HG02763 (cell line): ENCODE measurements at regions not wholly inside any gene's neighbourhood (a gene's known extent, or its start where the extent isn't known, plus 50 kb on each side); places are given as distances from the start of the nearest gene placed in this dataset.

ENCODE experiments used
- ATAC-seq: cut with Tn5 transposase; IDR thresholded peaks from one replicate; pipeline ENCODE4 v1.9.1; 2021; ENCODE audit warnings: mild to moderate bottlenecking, moderate library complexity; ENCODE audit not compliant: unreplicated experiment

DNA sequence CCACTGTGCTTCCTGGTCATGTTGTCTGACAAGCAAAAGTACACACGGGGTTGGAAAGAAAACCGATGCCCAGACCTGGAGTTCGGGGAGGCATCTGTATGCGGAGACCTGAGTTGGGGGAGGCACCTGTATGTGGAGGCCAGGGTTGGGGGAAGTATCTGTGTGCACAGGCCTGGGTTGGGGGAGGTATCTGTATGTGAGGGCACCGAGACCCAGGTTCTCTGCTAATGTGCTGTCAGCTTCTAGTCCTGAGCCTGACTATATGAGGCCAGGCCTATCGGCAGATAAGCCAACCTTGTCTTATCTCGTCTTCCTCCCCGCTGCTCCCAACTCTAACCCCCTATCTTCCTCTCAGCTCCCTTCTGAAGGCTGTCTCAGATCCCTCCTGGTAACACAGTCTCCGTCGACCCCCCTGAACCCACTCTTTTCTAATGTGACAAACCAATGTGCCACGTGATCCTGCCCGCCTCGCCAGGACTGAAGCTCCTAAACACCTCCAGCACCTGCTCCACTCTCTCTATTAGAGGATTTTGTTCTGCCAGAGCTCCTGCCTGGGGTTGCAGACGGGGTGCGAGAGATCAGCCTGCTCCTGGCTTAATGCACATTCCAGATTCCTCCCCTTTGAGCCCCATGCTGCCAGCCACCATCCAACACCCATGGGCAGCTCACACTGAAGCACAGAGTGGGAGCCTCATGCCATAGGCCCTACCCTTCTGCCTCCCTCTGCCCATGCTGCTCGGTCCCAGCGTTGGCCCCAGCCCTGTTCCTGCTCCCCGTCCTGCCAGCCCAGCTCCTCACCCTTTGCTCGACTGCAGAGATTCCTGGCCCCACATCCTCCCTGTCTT is 188.4 kb downstream of the SH3BP4 start:
- no peak for ATAC-seq

- no peak for ATAC-seq
Observed at GRCh38 chr2:235140801-235141081, 188.9 kb downstream of the SH3BP4 start.

DNA sequence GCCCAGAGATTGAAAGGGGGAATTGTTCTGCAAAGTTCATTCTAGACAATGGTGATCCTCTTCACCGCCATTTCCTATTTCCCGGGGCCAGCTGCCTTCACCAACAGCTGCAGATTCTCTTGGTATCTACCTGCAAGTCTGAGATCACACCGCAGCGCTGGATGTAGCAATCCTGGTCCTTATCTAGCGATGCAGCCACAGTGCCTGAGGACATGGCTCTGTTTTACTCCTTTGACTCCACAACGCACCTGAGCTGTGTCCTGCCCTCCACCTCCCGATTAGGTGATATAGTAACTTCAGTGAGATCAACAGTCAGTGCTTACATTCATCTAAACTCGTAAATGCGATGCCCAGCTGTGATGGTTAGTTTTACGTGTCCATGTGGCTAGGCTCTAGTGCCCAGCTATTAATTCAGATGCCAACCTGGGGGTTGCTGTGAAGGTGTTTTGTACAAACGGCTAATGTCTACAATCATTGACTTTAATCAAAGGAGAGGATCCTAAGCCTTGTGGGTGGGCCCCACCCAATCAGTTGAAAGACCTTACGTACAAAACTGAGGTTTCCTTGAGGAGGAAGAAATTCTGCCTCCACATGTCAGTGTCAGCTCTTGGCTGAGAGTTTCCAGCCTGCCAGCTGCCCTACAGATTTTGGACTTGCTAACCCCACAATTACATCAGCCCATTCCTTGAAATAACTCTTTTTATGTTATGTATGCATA is 189.8 kb downstream of the SH3BP4 start:
- ATAC-seq, result no peak

- no peak for ATAC-seq
Observed at GRCh38 chr2:235142601-235143000, 190.8 kb downstream of the SH3BP4 start.

DNA sequence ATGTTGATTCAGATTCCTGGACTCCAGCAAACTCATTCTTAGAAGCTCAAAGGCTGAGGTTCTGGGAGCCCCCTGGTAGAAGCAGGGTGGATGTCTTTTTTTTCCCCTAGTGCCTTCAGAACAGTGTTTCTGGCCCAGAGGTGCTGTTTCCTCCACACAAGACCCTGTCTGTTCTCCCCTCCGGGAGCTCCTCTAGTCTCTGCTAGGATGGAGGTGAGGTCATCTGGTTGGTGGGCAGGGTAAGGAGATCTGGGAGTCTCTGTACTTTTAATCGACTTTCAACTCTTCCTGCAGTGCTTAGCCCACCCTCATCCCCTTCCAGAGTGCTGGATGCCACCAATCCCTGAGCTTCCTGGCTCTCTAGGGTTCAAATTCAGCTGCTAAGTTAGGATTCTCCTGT is 192.0 kb downstream of the SH3BP4 start:
- no peak for ATAC-seq

DNA sequence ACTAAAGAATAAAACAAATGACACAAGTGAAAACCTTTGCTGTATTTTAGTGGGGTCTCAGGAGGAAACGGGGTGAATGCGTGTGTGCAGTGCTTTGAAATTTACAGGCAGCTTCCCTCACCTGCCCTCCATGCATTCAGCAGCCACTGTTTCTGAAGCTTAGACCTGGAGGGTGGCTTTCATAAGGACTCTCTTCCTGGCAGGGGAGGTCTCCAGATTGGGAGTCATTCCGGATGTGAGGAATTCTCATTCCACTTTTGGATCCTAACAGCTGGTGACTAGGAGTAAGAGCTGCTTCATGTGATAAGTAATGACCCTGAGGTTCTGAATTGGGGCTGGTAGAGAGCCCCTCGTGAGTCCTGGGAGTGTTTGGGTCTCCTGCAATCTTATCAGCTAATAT is 192.5 kb downstream of the SH3BP4 start:
- no peak for ATAC-seq

DNA sequence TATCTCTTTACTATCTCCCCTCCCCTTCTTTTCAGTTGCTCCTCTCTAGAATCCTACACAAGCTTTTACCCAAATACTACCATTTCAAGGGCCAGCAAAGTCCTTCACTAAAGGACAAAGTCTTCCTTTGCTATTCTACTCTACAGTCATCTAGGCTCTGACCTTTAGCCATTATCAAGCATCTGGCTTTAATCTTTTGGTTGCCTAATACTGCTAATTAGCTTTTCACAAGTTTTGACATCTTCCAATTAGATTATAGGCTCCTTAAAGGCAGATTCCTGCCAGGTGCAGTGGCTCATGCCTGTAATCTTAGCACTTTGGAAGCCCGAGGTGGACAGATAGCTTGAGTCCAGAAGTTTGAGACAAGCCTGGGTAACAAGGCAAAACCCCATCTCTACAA is 194.4 kb downstream of the SH3BP4 start:
- no peak for ATAC-seq

DNA sequence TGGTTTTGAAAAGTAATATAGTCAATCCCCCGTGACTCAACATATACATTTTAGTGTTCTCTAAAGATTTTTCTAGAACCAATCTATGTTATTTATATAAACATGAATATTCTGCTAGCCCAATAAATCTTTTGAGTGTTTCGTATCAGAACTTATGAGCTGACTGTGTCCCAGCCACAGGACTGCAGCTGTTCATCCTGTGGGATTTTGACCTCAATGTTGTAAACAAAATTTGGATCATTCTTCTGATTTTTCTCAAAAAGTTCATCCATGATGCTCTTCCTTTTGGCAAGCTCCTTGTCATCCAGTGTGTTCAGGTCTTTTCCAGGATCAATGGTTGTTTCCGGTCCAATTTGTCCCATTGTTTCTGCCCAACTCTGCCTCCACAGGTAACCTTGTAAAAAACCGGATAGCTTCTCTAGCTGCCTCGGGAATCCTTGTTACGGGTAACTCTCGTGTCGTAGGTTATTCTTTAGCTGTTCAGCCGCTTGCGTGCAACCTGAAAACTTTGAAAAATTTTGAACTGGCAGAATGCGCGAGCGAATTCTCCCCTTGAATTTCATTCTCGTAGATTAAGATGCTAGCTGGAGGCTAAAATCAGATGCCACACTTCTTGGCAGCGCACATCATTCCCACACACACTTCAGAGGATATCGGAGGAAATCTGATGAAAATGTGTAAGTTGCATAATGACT is 195.2 kb downstream of the SH3BP4 start:
- ATAC-seq, result no peak

DNA sequence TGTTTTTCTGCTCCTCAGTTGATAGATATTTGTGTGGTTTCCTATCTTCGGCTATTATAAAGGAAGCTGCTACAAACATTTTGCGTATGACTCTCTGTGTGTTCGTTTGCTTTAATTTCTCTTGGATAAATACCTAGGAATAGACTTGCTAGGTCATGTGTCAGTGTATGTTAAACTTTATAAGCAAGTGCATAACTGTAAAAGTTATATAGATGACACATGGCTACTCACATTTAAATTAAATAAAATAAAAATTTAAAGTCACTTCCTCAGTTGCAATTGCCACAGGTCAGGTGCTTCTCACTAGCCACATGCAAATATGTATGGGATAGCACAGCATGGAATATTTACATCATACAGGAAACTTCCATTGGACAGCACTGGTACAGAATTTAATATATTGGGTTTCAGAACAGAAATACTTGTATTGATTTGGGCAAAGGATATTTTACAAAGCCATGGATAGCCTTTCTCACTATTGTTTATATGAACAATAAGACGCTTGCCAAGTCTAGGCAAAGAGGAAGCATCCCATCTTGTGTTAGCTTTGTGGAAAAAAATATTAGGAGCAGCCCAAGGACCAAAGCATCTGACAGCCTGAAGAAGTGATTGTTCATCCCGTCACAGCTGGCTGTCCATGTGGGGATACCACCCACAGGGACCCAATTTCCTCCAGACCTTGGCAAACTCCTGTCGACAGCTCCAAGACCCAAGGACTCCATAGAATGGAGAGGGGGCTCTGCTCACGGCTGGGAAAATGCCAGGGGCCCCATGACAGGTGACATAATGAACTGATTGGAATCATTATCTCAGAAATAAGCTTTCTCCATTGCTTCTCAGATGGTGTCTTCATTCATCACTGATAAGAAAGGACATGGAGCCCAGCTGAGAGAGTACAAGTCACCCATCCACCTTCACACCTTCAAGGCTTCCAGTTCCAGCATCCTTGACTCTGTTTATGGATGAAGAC is 196.7 kb downstream of the SH3BP4 start:
- no peak for ATAC-seq

GRCh38 chr2:235149240-235149659 is 197.4 kb downstream of the SH3BP4 start:
- ATAC-seq, result no peak

GRCh38 chr2:235149736-235150135 is 197.9 kb downstream of the SH3BP4 start:
- ATAC-seq, result no peak

GRCh38 chr2:235151152-235151551 is 199.3 kb downstream of the SH3BP4 start:
- ATAC-seq, result no peak

DNA sequence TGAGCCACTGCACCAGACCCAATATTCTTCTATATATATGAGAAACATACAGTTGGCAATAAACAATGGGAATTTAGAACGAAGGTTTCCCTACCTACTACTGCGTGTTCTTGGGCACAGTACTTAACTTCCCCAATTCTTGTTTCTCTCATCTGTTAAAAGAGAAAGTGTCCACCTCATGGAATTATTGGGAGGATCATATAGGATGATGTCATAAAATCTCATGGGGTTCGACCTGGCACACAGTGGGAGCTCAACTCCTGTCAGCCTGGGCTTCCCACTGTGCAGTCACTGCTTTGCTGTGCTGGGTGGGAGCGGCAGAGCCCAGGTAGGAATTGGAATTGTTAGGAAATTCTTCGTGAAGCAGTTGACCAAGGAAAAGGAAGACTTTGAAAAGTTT is 203.3 kb downstream of the SH3BP4 start:
- ATAC-seq, result no peak

GRCh38 chr2:235156055-235156454 is 204.2 kb downstream of the SH3BP4 start:
- no peak for ATAC-seq

- ATAC-seq, result no peak
Observed at GRCh38 chr2:235157746-235158482, 206.1 kb downstream of the SH3BP4 start.

- ATAC-seq, result no peak
Observed at GRCh38 chr2:235160281-235160810, 208.5 kb downstream of the SH3BP4 start.

DNA sequence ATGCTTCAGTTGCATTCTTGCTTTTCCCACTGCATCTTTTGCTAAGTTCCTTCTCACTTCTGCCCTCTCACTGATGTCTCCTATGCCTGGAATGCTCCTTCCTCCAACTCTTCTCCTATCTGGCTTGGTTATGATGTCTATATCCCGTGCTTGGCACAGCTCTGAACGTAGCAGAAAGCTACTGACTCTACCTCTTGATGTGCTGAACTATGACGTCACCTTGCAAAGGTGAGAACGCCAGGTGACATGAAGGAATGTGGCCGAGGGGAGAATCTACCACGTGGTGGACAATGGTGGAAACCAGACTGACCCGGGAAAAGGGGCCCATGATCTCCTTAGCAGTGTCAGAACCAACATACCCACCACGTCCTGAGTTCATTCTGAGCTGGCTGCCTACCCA is 209.7 kb downstream of the SH3BP4 start:
- ATAC-seq, result no peak

GRCh38 chr2:235162082-235162836 is 210.4 kb downstream of the SH3BP4 start:
- no peak for ATAC-seq

DNA sequence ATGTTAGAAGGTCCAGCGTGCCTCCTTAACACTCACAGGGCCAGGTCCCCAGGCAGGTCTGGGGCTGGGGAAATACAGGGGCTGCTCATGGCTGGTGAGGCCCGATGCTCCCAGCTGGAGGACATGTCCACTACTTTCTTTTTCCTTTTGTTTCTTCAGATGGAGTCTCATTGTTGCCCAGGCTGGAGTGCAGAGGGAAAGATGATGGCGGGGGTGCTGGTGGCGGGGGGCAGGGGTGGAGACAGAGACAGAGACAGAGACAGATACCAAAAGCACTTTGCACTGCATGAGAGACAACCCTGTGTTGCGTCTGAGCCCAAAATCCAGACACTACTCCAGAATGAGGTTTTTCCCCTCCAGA is 211.0 kb downstream of the SH3BP4 start:
- ATAC-seq, result no peak
